Glutamatergic neuron (in vitro differentiated cells): ENCODE measurements at regions not wholly inside any gene's neighbourhood (a gene's known extent, or its start where the extent isn't known, plus 50 kb on each side); places are given as distances from the start of the nearest gene placed in this dataset.

ENCODE experiments used
- DNase-seq: peaks from one replicate; pipeline ENCODE4 v3.0.0; 2022
- H3K27ac Mint-ChIP-seq: one replicate; pipeline ENCODE4 v1.8.0; 2020; ENCODE audit warnings: mild to moderate bottlenecking, mixed read lengths, inconsistent platforms; ENCODE audit not compliant: unreplicated experiment
- H3K27me3 Mint-ChIP-seq: one replicate; pipeline ENCODE4 v1.8.0; 2020; ENCODE audit warnings: mild to moderate bottlenecking, moderate library complexity, mixed read lengths, inconsistent platforms; ENCODE audit not compliant: unreplicated experiment
- H3K36me3 Mint-ChIP-seq: one replicate; pipeline ENCODE4 v1.8.0; 2020; ENCODE audit warnings: mild to moderate bottlenecking, mixed read lengths, inconsistent platforms; ENCODE audit not compliant: unreplicated experiment
- H3K4me1 Mint-ChIP-seq: one replicate; pipeline ENCODE4 v1.8.0; 2020; ENCODE audit warnings: mild to moderate bottlenecking, low read depth, mixed read lengths, inconsistent platforms; ENCODE audit not compliant: unreplicated experiment
- H3K4me3 Mint-ChIP-seq: one replicate; pipeline ENCODE4 v1.8.0; 2020; ENCODE audit warnings: mild to moderate bottlenecking, mixed read lengths, inconsistent platforms; ENCODE audit not compliant: unreplicated experiment
- H3K9me3 Mint-ChIP-seq: one replicate; pipeline ENCODE4 v1.8.0; 2020; ENCODE audit warnings: mild to moderate bottlenecking, moderate library complexity, mixed read lengths, inconsistent platforms; ENCODE audit not compliant: unreplicated experiment
- TF ChIP-seq, protein P1 (sequence below): fragments of 200-600 bp; sonication (generic); IDR thresholded peaks from one replicate; pipeline ENCODE4 v1.5.0; 2021; ENCODE audit not compliant: partially characterized antibody, unreplicated experiment

DNA sequence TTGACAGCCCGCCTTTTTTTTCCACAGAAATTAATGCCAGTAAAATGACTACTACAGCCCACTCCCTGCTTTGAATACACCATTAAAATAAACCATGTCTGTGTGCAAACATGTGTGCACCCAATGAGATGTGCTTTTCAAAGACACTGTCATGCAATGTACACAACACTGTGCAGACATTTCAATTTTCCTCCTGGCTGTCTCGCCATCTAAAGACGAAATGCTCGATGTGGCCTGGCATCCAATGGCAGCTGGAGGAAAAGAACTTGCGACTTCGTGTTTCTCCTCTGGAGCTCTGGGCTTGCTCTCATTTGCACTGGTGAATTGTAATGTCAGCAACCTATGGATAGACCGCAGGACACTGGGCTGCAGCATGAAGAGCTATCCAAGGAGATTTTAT, 147.0 kb upstream of the NAV2 start:
- Mint-ChIP-seq H3K4me3 (no peak overlapping the region), H3K27me3 (peaks cover 2% of the 10 kb centered on the region), H3K27ac (no peak overlapping the region), H3K9me3 (peaks cover 11% of the 10 kb centered on the region), H3K4me1 (peaks cover 10% of the 10 kb centered on the region), H3K36me3 (no peaks in the 10 kb centered on the region)
- TF ChIP-seq, protein P1, sequence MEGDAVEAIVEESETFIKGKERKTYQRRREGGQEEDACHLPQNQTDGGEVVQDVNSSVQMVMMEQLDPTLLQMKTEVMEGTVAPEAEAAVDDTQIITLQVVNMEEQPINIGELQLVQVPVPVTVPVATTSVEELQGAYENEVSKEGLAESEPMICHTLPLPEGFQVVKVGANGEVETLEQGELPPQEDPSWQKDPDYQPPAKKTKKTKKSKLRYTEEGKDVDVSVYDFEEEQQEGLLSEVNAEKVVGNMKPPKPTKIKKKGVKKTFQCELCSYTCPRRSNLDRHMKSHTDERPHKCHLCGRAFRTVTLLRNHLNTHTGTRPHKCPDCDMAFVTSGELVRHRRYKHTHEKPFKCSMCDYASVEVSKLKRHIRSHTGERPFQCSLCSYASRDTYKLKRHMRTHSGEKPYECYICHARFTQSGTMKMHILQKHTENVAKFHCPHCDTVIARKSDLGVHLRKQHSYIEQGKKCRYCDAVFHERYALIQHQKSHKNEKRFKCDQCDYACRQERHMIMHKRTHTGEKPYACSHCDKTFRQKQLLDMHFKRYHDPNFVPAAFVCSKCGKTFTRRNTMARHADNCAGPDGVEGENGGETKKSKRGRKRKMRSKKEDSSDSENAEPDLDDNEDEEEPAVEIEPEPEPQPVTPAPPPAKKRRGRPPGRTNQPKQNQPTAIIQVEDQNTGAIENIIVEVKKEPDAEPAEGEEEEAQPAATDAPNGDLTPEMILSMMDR, result no peak
- no peak for DNase-seq

DNA sequence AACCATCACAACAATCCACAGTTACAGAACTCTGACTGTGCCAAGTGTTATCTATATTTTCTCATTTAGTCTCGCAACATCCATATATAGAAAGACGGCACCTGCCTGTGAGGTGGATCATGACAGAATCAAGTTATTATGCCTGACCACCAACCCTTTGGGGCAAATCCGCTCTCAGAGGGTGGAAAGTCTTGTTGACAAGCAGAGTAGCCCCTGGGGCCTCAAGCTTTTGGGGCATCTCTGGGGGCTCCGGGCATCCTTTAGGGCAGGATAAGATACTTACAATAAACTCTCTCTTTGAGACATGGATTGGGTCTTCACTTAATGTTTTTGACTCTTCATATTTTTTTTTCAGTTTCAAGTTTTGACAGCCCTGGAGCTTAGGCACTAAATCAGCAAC, 150.5 kb upstream of the NAV2 start:
- peaks cover 10% of the 10 kb centered on the region for H3K9me3 Mint-ChIP-seq
- H3K4me1 Mint-ChIP-seq, result peaks cover 18% of the 10 kb centered on the region
- TF ChIP-seq, protein P1, result no peak
- H3K4me3 Mint-ChIP-seq, result no peak overlapping the region
- H3K36me3 Mint-ChIP-seq, result no peaks in the 10 kb centered on the region
- peaks cover 4% of the 10 kb centered on the region for H3K27me3 Mint-ChIP-seq
- H3K27ac Mint-ChIP-seq, result no peak overlapping the region
- no peak for DNase-seq

DNA sequence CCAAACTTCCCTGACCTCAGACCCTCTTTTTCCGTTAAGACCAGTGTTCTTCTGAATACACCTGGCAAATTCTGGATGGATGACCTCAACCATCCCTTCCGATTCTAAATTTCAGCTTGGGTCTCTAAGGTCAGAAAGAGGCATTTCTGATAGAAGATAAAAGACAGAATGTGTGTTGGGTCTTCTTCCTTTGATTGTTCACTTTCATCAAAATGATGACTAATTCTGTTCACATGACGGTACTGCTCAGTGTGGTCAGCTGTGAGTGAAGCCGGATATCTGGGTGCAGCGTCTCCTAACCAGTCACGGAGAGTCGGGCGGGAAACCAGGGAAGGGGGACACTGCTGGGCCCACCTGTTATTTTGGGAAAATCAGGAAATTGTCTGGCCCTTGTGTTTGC, 151.6 kb upstream of the NAV2 start:
- H3K4me3 Mint-ChIP-seq, result no peak overlapping the region
- no peak overlapping the region for H3K27ac Mint-ChIP-seq
- H3K27me3 Mint-ChIP-seq, result peaks cover 5% of the 10 kb centered on the region
- peaks cover 10% of the 10 kb centered on the region for H3K9me3 Mint-ChIP-seq
- no peak for DNase-seq
- TF ChIP-seq, protein P1, result no peak
- peaks cover 20% of the 10 kb centered on the region for H3K4me1 Mint-ChIP-seq
- no peaks in the 10 kb centered on the region for H3K36me3 Mint-ChIP-seq

DNA sequence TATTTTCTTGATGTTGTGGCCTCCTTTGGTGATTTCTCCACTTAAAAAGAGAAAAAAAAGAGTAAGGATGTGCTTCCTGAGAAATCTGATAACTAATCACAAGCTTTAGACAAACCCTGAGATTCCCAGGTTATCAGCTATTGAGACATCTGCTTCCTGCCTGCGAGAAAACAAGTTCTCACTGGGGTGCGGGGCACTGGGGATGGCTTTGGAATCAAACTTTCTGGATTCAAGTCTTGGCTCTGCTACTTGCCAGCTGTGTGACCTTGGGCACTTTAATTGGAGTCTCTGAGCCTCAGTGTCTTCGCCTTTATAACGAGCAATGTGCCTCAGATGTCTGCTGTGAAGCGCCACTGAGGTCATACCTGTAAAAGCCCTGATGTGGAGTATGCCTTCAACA, 152.5 kb upstream of the NAV2 start:
- peaks cover 8% of the 10 kb centered on the region for H3K9me3 Mint-ChIP-seq
- TF ChIP-seq, protein P1, result no peak
- H3K36me3 Mint-ChIP-seq, result no peaks in the 10 kb centered on the region
- H3K27me3 Mint-ChIP-seq, result peaks cover 7% of the 10 kb centered on the region
- H3K4me3 Mint-ChIP-seq, result no peak overlapping the region
- H3K4me1 Mint-ChIP-seq, result peaks cover 17% of the 10 kb centered on the region
- DNase-seq, result no peak
- no peak overlapping the region for H3K27ac Mint-ChIP-seq

DNA sequence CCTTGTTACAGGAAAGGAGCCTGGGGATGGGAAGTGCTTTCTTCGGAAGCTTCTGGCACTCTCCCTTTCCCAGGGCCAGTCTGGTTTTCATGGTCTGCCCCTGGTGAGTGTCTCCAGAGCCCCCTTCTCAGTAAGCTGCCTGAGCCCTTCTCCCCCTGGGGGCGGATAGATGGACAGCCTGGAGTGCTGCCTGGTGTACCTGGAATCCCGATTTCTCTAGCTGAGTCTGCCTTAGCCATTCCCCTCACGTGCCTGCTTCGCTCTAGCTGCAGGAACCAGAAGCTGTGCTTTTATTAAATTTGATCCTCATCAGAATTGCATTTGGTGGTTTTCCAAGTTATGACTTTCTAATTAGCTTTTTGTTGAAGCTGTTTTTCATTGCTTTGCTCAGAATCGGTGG, 152.9 kb upstream of the NAV2 start:
- Mint-ChIP-seq H3K27me3 (peaks cover 7% of the 10 kb centered on the region), H3K27ac (no peak overlapping the region), H3K4me1 (peaks cover 20% of the 10 kb centered on the region), H3K4me3 (no peak overlapping the region), H3K36me3 (no peaks in the 10 kb centered on the region), H3K9me3 (peaks cover 7% of the 10 kb centered on the region)
- TF ChIP-seq, protein P1, result no peak
- no peak for DNase-seq
